Type B pancreatic cell (in vitro differentiated cells): ENCODE measurements at regions not wholly inside any gene's neighbourhood (a gene's known extent, or its start where the extent isn't known, plus 50 kb on each side); places are given as distances from the start of the nearest gene placed in this dataset.
"Not testable (repeated sequence)": the region's sequence is repeated elsewhere in the genome, so short reads cannot be mapped to it uniquely, and the experiment has no call there.

Experiments used
- DNase-seq: peaks from one replicate; pipeline ENCODE4 v3.0.0; 2021; ENCODE audit warnings: mixed read lengths; ENCODE audit not compliant: unreplicated experiment; ENCODE audit errors: extremely low spot score
- H3K27ac Mint-ChIP-seq: 2 replicates; pipeline ENCODE4 v1.8.0; 2021; ENCODE audit warnings: mild to moderate bottlenecking, mixed read lengths
- H3K27me3 Mint-ChIP-seq: 2 replicates; pipeline ENCODE4 v1.8.0; 2021; ENCODE audit warnings: mixed read lengths
- H3K36me3 Mint-ChIP-seq: 2 replicates; pipeline ENCODE4 v1.8.0; 2021; ENCODE audit warnings: mixed read lengths
- H3K4me1 Mint-ChIP-seq: one replicate; pipeline ENCODE4 v1.8.0; 2021; ENCODE audit warnings: mixed read lengths; ENCODE audit not compliant: unreplicated experiment
- H3K4me3 Mint-ChIP-seq: 2 replicates; pipeline ENCODE4 v1.8.0; 2021; ENCODE audit warnings: mild to moderate bottlenecking, mixed read lengths
- H3K9me3 Mint-ChIP-seq: 2 replicates; pipeline ENCODE4 v1.8.0; 2021; ENCODE audit warnings: mixed read lengths
- CTCF ChIP-seq: fragments of 200-600 bp; sonication (generic); conservative IDR thresholded peaks from 2 replicates; pipeline ENCODE4 v1.5.0; 2021; ENCODE audit warnings: antibody characterized with exemption, mild to moderate bottlenecking

GRCh38 chr4:165810726-165811125 lies 62.3 kb upstream of the TLL1 start:
- Mint-ChIP-seq H3K36me3 (no peaks in the 10 kb centered on the region), H3K4me1 (no peaks in the 10 kb centered on the region), H3K9me3 (no peaks in the 10 kb centered on the region), H3K27ac (no peak overlapping the region), H3K27me3 (no peaks in the 10 kb centered on the region), H3K4me3 (no peak overlapping the region)
- no peak for TF ChIP-seq CTCF
- DNase-seq, result no peak

DNA sequence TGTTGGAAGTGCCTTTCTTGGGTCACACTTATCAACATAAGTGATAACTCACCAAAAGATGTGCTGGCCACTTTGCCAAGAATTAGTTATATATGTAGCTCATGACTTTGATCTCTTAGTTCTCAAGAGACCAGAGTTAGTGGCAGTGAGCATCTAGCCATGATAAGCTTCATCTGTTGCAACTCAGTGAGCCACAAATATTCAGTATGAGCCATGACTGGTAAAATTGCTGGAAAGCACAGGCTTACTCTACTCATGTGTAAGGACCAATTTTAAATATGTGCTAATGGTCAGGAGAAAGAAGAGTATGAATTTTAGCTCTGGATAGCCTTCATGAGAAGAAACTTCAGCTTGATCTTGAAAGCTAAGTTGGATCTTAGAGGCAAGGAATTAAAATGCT lies 59.4 kb upstream of the TLL1 start:
- H3K9me3 Mint-ChIP-seq, result peaks cover 7% of the 10 kb centered on the region
- no peaks in the 10 kb centered on the region for H3K27me3 Mint-ChIP-seq
- H3K27ac Mint-ChIP-seq, result no peak overlapping the region
- no peak for TF ChIP-seq CTCF
- H3K36me3 Mint-ChIP-seq, result no peaks in the 10 kb centered on the region
- no peak overlapping the region for H3K4me3 Mint-ChIP-seq
- DNase-seq, result no peak
- no peaks in the 10 kb centered on the region for H3K4me1 Mint-ChIP-seq

DNA sequence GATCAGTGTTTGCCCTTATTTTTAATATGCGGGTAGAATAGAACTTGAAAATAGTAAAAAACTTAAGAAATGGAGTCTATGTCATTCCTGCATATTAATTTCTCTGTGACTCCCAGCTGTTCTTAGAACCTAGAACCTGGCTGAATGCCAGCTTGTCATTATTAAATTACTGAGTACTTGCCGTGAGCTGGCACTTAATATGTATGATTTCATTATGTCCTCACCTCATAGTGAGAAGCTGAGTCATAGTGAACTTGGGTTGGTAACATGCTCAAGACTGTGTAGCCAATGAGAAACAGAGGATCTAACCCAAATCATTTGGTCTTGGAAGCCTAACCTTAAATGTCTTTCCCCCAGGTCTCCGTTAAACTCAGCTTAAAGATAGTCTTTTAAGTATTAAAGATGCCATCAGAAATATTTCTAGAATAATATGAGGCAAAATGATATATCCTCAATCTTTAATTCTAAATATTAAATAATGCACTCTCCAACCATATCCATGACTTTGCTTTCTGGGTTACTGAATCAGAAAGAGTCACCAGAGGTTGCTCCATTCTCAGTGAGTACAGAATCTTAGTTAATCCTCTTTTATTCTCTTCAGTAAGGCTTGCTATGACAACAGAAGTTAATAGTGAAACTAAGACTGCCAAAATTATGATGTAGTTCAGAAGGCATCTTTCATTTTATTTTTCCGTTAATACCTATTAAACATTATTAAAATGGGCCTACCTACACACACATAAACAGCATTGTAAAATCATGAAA lies 58.6 kb upstream of the TLL1 start:
- TF ChIP-seq CTCF, result no peak
- H3K4me1 Mint-ChIP-seq, result no peaks in the 10 kb centered on the region
- H3K4me3 Mint-ChIP-seq, result no peak overlapping the region
- DNase-seq, result no peak
- no peaks in the 10 kb centered on the region for H3K36me3 Mint-ChIP-seq
- no peak overlapping the region for H3K27ac Mint-ChIP-seq
- peaks cover 7% of the 10 kb centered on the region for H3K9me3 Mint-ChIP-seq
- H3K27me3 Mint-ChIP-seq, result no peaks in the 10 kb centered on the region

- DNase-seq, H3K4me3 Mint-ChIP-seq, H3K4me1 Mint-ChIP-seq, H3K27ac Mint-ChIP-seq, H3K36me3 Mint-ChIP-seq, H3K27me3 Mint-ChIP-seq: not testable (repeated sequence)
- peaks cover 14% of the 10 kb centered on the region for H3K9me3 Mint-ChIP-seq
Measured at GRCh38 chr4:165819126-165819525, 53.9 kb upstream of the TLL1 start.
